A673 (cell line): ENCODE measurements at regions not wholly inside any gene's neighbourhood (a gene's known extent, or its start where the extent isn't known, plus 50 kb on each side); places are given as distances from the start of the nearest gene placed in this dataset.

Experiments used
- EZH2 ChIP-seq: fragments of 200-600 bp; sonication (generic); IDR thresholded peaks from 2 replicates; pipeline ENCODE4 v1.6.1; 2017; ENCODE audit warnings: borderline replicate concordance, low read depth, mild to moderate bottlenecking, mixed read lengths, antibody characterized with exemption, low read length; ENCODE audit not compliant: poor library complexity, severe bottlenecking
- TF ChIP-seq, protein P1 (sequence below): fragments of 300-800, 200-600 bp; sonication (generic); conservative IDR thresholded peaks from 2 replicates; pipeline ENCODE4 v1.5.1; 2017; ENCODE audit warnings: low read depth, mild to moderate bottlenecking, antibody characterized with exemption, low read length, moderate library complexity, mixed read lengths

DNA sequence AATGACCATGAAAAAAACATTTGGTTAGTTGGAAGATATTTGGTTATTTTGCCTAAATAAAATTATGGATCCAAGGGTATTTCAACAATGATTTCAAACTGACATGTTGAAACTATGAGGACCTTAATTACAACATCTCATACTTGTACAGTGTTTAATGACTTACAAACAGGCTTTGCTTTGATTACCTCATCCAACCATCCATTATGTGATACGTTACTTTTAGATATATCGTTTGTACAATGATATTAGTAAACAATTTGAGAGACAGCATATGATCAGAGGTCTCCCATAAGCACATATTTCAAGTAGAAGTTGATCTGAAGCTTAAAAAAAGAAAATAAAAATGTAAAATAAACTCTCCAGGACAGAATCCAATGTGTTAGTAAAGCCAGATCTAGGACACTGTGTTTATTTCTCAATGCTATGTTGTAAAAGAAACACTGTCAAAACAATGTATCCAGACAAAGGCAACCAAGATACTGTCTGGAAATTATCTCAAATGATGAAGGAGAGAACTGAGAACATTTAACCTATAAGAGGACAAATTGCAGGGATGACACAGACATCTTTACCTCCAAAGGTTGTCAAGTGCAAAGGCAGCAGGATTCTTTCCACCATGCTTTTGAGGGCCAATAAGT is 116.0 kb upstream of the TARS1 start:
- no peak for TF ChIP-seq EZH2
- TF ChIP-seq, protein P1, sequence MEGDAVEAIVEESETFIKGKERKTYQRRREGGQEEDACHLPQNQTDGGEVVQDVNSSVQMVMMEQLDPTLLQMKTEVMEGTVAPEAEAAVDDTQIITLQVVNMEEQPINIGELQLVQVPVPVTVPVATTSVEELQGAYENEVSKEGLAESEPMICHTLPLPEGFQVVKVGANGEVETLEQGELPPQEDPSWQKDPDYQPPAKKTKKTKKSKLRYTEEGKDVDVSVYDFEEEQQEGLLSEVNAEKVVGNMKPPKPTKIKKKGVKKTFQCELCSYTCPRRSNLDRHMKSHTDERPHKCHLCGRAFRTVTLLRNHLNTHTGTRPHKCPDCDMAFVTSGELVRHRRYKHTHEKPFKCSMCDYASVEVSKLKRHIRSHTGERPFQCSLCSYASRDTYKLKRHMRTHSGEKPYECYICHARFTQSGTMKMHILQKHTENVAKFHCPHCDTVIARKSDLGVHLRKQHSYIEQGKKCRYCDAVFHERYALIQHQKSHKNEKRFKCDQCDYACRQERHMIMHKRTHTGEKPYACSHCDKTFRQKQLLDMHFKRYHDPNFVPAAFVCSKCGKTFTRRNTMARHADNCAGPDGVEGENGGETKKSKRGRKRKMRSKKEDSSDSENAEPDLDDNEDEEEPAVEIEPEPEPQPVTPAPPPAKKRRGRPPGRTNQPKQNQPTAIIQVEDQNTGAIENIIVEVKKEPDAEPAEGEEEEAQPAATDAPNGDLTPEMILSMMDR = no peak
